ENCODE measurements at regions not wholly inside any gene's neighbourhood (a gene's known extent, or its start where the extent isn't known, plus 50 kb on each side); places are given as distances from the start of the nearest gene placed in this dataset.

- Histone ChIP-seq H3K27me3 (ENCODE audit: low read depth, low read length) (no peaks in the 10 kb centered on the region), H3K27ac (ENCODE audit: low read length) (no peak overlapping the region), H4K20me1 (ENCODE audit: insufficient read depth, low read length) (no peaks in the 10 kb centered on the region), H3K4me1 (ENCODE audit: low read length) (no peaks in the 10 kb centered on the region), H3K4me3 (ENCODE audit: low read length) (no peak overlapping the region), H2AFZ (ENCODE audit: low read depth, low read length) (no peak overlapping the region), H3K4me2 (ENCODE audit: low read length) (no peak overlapping the region), H3K79me2 (ENCODE audit: low read length) (no peaks in the 10 kb centered on the region), H3K9ac (ENCODE audit: low read length) (no peak overlapping the region), H3K36me3 (replicated peaks; ENCODE audit: low read depth, low read length) (no peaks in the 10 kb centered on the region), H3K9me3 (ENCODE audit: insufficient read depth, low read length) (no peaks in the 10 kb centered on the region)
- TF ChIP-seq CTCF (IDR thresholded peaks at IDR 0.05; ENCODE audit: low read depth, low read length) (no peak), EZH2phosphoT487 (IDR thresholded peaks at IDR 0.05; ENCODE audit: low read depth) (no peak)
Measured at GRCh38 chr10:65556006-65556405, 1369.8 kb upstream of the LRRTM3 start.

DNA sequence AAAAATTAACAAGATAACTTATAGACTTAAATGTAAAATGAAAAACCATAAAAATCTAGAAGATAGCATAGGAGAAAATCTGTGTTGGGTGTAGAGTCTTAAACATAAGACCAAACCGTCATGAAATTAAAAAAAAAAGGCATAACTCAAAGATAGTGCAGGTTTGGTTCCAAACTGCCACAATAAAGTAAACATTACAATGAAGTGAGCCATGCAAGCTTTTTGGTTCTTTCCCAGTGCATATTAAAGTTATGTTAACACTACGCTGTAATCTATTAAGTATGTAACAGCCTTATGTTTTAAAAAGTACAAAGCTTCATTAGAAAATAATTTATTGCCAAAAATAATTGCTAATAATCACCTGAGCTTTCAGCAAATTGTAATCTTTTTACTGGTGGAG lies 1366.5 kb upstream of the LRRTM3 start:
- H3K27ac ChIP-seq (ENCODE audit: low read length), result no peak overlapping the region
- H3K27me3 ChIP-seq (ENCODE audit: low read depth, low read length), result no peaks in the 10 kb centered on the region
- no peak overlapping the region for H3K4me2 ChIP-seq (ENCODE audit: low read length)
- no peaks in the 10 kb centered on the region for H3K4me1 ChIP-seq (ENCODE audit: low read length)
- H4K20me1 ChIP-seq (ENCODE audit: insufficient read depth, low read length), result no peaks in the 10 kb centered on the region
- no peaks in the 10 kb centered on the region for H3K9me3 ChIP-seq (ENCODE audit: insufficient read depth, low read length)
- H3K79me2 ChIP-seq (ENCODE audit: low read length), result no peaks in the 10 kb centered on the region
- TF ChIP-seq CTCF (IDR thresholded peaks at IDR 0.05; ENCODE audit: low read depth, low read length) (no peak), EZH2phosphoT487 (IDR thresholded peaks at IDR 0.05; ENCODE audit: low read depth) (no peak)
- no peak overlapping the region for H3K9ac ChIP-seq (ENCODE audit: low read length)
- no peak overlapping the region for H2AFZ ChIP-seq (ENCODE audit: low read depth, low read length)
- no peak overlapping the region for H3K4me3 ChIP-seq (ENCODE audit: low read length)
- no peaks in the 10 kb centered on the region for H3K36me3 ChIP-seq (replicated peaks; ENCODE audit: low read depth, low read length)

DNA sequence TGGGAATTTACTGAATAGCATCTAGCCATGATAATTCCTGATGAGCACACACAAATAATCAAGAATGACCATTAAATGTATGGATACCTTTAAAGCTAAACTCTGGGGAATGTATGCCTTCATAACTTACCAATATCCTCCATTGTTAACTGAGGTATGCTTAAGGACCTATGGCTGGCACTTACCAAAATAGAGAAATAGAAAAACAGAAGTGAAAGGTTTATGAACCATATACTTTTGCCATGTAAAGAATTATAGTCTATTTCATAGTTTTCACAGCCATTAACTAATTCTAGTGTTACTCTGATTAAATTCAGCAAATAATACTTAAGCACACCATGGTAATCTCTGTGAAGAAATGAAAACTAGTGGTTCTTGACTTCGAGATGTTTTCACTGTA lies 1360.6 kb upstream of the LRRTM3 start:
- TF ChIP-seq EZH2phosphoT487 (IDR thresholded peaks at IDR 0.05; ENCODE audit: low read depth) (no peak), CTCF (IDR thresholded peaks at IDR 0.05; ENCODE audit: low read depth, low read length) (no peak)
- Histone ChIP-seq H3K4me3 (ENCODE audit: low read length) (no peak overlapping the region), H4K20me1 (ENCODE audit: insufficient read depth, low read length) (no peaks in the 10 kb centered on the region), H3K9ac (ENCODE audit: low read length) (no peak overlapping the region), H3K27ac (ENCODE audit: low read length) (peak overlapping the region; percentile 24; the same call in 1 of the 2 replicates), H3K27me3 (ENCODE audit: low read depth, low read length) (no peaks in the 10 kb centered on the region), H3K4me2 (ENCODE audit: low read length) (peak overlapping the region; percentile 29), H3K36me3 (replicated peaks; ENCODE audit: low read depth, low read length) (no peaks in the 10 kb centered on the region), H3K4me1 (ENCODE audit: low read length) (peaks cover 12% of the 10 kb centered on the region), H3K79me2 (ENCODE audit: low read length) (no peaks in the 10 kb centered on the region), H3K9me3 (ENCODE audit: insufficient read depth, low read length) (no peaks in the 10 kb centered on the region), H2AFZ (ENCODE audit: low read depth, low read length) (no peak overlapping the region)

DNA sequence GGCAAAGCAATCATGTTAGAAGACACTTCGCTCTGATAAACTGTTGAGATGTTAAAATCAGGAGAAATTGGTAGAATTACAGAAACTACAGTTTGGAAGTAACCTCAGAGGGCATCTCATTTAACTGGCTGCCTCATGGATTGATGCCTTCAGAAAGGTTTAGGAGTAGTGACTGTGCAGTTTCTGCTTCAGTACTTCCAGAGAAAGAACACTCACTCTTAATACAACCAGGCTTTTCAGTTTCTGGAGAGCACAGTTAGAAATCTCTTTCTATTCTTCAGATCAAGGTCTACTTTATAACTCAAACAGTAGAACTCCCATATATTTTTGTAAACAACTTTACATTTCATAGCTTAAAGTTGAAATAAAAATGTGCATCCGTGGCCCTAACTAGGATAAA lies 1358.9 kb upstream of the LRRTM3 start:
- Histone ChIP-seq H2AFZ (ENCODE audit: low read depth, low read length) (no peak overlapping the region), H3K9ac (ENCODE audit: low read length) (no peak overlapping the region), H3K27ac (ENCODE audit: low read length) (no peak overlapping the region), H3K9me3 (ENCODE audit: insufficient read depth, low read length) (no peaks in the 10 kb centered on the region), H3K27me3 (ENCODE audit: low read depth, low read length) (no peaks in the 10 kb centered on the region), H3K36me3 (replicated peaks; ENCODE audit: low read depth, low read length) (no peaks in the 10 kb centered on the region), H3K79me2 (ENCODE audit: low read length) (no peaks in the 10 kb centered on the region), H4K20me1 (ENCODE audit: insufficient read depth, low read length) (no peaks in the 10 kb centered on the region), H3K4me3 (ENCODE audit: low read length) (no peak overlapping the region), H3K4me1 (ENCODE audit: low read length) (peaks cover 18% of the 10 kb centered on the region), H3K4me2 (ENCODE audit: low read length) (no peak overlapping the region)
- TF ChIP-seq EZH2phosphoT487 (IDR thresholded peaks at IDR 0.05; ENCODE audit: low read depth) (no peak), CTCF (IDR thresholded peaks at IDR 0.05; ENCODE audit: low read depth, low read length) (no peak)
